BJ (cell line): ENCODE measurements at regions not wholly inside any gene's neighbourhood (a gene's known extent, or its start where the extent isn't known, plus 50 kb on each side); places are given as distances from the start of the nearest gene placed in this dataset.

Source experiments
- CTCF ChIA-PET: fragments of 350-600 bp; formaldehyde crosslinking; extraction: SDS; loops from one replicate; lab custom pipeline; 2021; ENCODE audit warnings: antibody characterized with exemption, inconsistent platforms; lab: Yijun Ruan, JAX
- POLR2A ChIA-PET: fragments of 300-600 bp; sonication (Branson Sonifier 250); formaldehyde crosslinking; extraction: SDS; loops from one replicate; lab custom pipeline; 2021; ENCODE audit warnings: antibody characterized with exemption; lab: Charles Lee
- DNase-seq: peaks from one replicate; pipeline ENCODE4 v3.0.0-alpha.2; 2011; ENCODE audit warnings: low read depth
- H3K27me3 ChIP-seq: 2 replicates; pipeline ENCODE4 v1.6.0; 2011; ENCODE audit warnings: low read length; ENCODE audit not compliant: control insufficient read depth, insufficient read depth
- H3K36me3 ChIP-seq: 2 replicates; pipeline ENCODE4 v1.5.1; 2011; ENCODE audit warnings: low read length; ENCODE audit not compliant: control insufficient read depth, insufficient read depth
- H3K4me3 ChIP-seq: 2 replicates; pipeline ENCODE4 v1.5.1; 2011; ENCODE audit warnings: low read depth, mild to moderate bottlenecking, control low read depth, low read length
- TF ChIP-seq, protein P1 (sequence below): IDR thresholded peaks from 2 replicates; pipeline ENCODE4 v1.5.1; 2011; ENCODE audit warnings: low read depth, mild to moderate bottlenecking, control low read depth, inconsistent platforms, low read length, moderate library complexity; ENCODE audit not compliant: insufficient read depth

DNA sequence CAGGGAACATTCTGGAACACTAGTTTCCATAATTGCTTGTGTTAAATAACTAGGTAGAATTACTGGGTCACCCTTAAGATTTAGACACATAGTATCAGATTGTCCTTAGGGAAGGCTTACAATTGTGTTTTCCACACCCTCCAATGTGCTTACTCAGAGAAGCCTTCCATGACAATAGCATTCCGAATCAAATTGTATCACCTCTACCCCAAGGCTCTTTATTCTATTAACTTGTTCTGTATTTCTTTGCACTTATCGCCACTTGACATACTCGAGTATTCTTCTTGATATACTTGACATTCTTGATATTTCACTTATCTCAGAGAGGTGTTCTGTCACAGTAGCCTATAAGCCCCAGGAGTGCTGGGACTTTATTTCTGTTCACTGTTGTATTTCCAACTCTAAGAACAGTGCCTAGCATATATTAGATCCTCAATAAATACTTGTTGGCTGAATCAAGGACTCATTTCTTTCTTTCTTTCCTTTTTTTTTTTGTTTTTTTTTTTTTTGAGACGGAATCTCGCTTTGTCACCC lies 238.9 kb upstream of the PDZRN3 start:
- H3K4me3 ChIP-seq: no peak overlapping the region
- TF ChIP-seq, protein P1, sequence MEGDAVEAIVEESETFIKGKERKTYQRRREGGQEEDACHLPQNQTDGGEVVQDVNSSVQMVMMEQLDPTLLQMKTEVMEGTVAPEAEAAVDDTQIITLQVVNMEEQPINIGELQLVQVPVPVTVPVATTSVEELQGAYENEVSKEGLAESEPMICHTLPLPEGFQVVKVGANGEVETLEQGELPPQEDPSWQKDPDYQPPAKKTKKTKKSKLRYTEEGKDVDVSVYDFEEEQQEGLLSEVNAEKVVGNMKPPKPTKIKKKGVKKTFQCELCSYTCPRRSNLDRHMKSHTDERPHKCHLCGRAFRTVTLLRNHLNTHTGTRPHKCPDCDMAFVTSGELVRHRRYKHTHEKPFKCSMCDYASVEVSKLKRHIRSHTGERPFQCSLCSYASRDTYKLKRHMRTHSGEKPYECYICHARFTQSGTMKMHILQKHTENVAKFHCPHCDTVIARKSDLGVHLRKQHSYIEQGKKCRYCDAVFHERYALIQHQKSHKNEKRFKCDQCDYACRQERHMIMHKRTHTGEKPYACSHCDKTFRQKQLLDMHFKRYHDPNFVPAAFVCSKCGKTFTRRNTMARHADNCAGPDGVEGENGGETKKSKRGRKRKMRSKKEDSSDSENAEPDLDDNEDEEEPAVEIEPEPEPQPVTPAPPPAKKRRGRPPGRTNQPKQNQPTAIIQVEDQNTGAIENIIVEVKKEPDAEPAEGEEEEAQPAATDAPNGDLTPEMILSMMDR: no peak
- ChIA-PET CTCF (interaction anchor here (1.4 kb wide), 1 partner anchor 355 kb away, joined by 3 read pairs; no protein-coding TSS in a partner anchor), POLR2A (no interaction called here)
- DNase-seq: no peak
- H3K36me3 ChIP-seq: no peaks in the 10 kb centered on the region
- H3K27me3 ChIP-seq: no peaks in the 10 kb centered on the region

DNA sequence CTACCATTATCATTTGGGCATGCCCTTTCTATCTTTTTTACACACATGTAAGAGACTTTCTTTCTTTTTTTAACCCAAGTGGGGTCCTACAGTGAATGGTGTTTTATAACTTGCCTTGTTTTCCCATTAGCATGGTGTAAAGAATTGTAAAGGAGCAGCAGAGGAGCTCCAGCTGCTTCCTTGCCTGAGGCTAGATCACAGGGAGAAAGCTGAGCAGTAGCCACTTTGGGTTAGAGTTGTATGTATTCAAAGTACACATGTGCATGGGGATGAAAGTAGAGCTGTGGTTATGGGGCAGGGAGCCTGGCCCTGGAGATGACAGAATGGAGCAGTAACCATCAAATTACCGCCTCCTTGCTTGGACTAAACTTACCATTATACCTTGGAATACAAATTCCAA lies 231.1 kb upstream of the PDZRN3 start:
- ChIA-PET POLR2A (no interaction called here), CTCF (no interaction called here)
- no peaks in the 10 kb centered on the region for H3K36me3 ChIP-seq
- no peak for DNase-seq
- no peaks in the 10 kb centered on the region; the same call in 1 of the 2 replicates for H3K27me3 ChIP-seq
- TF ChIP-seq, protein P1: no peak
- no peak overlapping the region for H3K4me3 ChIP-seq

DNA sequence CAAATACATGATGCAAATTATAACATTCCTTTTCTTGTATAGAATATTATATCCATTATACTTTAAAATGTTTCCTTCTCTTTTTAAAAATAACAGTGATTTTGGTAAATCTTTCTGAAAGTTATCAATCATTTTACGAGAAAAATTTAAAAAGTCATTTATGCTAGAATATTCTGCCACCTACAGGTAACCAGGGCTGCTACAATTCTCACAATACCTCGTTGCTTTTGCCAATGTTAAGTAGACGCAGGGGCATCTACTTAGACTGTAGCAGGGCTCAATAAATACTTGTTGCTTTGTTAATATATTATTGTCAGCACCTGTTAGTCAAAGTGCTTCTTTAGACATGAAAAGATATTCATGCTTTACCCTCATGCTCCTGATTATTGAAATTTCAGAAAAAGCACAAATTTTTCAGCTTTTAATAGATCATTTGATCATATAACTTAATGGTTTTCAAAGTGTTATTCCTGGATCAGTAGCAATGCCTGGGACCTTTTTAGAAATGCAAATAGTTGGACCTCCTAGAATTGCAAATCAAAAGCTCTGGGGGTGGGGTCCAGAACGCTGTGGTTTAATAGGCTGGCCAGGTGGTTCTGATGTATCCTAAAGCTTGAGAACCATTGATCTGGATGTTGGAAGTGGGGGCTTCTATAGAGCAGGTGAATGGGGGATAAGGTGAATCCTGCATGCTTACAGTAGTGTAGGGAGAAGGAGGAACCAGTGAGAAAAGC lies 223.6 kb upstream of the PDZRN3 start:
- no peaks in the 10 kb centered on the region for H3K36me3 ChIP-seq

DNA sequence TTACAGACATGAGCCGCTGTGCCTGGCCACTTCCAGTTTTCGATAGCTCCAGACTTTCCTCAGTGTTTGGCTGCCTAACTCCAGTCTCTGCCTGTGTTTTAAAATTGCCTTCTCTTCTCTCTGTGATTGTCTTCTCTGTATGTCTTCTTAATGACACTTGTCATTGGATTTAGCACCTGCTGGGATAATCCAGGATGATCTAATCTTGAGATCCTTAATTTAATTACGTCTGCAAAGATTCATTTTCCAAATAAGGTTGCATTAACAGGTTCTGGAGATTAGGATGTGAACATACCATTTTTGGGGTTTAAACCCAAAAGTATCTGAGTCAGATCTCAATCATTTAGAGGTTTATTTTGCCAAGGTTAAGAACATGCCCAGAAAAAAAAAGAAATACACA lies 222.2 kb upstream of the PDZRN3 start:
- TF ChIP-seq, protein P1: no peak
- no peaks in the 10 kb centered on the region for H3K36me3 ChIP-seq
- POLR2A ChIA-PET: no interaction called here
- H3K4me3 ChIP-seq: no peak overlapping the region
- no peaks in the 10 kb centered on the region; the same call in 1 of the 2 replicates for H3K27me3 ChIP-seq
- no peak for DNase-seq
- CTCF ChIA-PET: interaction anchor here (0.7 to 1.9 kb wide), 6 partner anchors 17 to 339 kb away, joined by 3 to 6 read pairs (median 5); no protein-coding TSS in a partner anchor

More for the DNA sequence above, 223.6 kb upstream of the PDZRN3 start:
- no peak for DNase-seq
- ChIA-PET POLR2A (no interaction called here), CTCF (interaction anchor here (0.6 to 2.7 kb wide), 28 partner anchors 10 to 571 kb away, joined by 3 to 19 read pairs (median 4); partner anchors contain the start of gene PDZRN3)
- Histone ChIP-seq H3K4me3 (no peak overlapping the region), H3K27me3 (no peaks in the 10 kb centered on the region; the same call in 1 of the 2 replicates)
- TF ChIP-seq, protein P1: peak; percentile 70

DNA sequence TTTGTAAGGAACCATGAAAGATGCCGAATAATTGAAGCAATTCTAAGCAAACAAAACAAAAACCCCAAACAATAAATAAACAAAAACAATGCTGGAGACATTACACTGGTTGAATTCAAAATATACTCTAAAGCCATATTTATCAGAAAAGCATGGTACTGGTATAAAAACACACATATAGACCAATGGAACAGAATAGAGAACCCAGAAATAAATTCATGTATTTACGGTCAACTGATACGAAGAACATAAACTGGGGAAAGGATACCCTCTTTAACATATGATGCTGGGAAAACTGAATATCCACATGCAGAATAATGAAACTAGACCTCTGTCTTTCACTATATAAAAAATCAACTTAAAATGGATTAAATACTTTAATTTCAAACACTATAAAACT lies 214.3 kb upstream of the PDZRN3 start:
- CTCF ChIA-PET: no interaction called here
- TF ChIP-seq, protein P1: no peak
- no peak for DNase-seq
- no peaks in the 10 kb centered on the region for H3K36me3 ChIP-seq
- H3K4me3 ChIP-seq: no peak overlapping the region
- POLR2A ChIA-PET: no interaction called here
- no peaks in the 10 kb centered on the region for H3K27me3 ChIP-seq
